Right ventricle myocardium inferior (tissue), 1 donor: ENCODE measurements at regions not wholly inside any gene's neighbourhood (a gene's known extent, or its start where the extent isn't known, plus 50 kb on each side); places are given as distances from the start of the nearest gene placed in this dataset. TPM values are rescaled to one million over a fixed set of nuclear protein-coding genes. Genes with fewer than 3 reads are reported as not detected.
A peak's percentile ranks its signal among the peaks of the same experiment; 100 is the strongest.
"Not testable (repeated sequence)": the region's sequence is repeated elsewhere in the genome, so short reads cannot be mapped to it uniquely, and the experiment has no call there.

Source experiments
- ATAC-seq: fragments of 200-7000 bp; cut with Tn5 transposase; one replicate; pipeline ENCODE4 v1.9.1; 2020; ENCODE audit warnings: mild to moderate bottlenecking, moderate library complexity
- DNase-seq: peaks from one replicate; pipeline ENCODE4 v3.0.0; 2021; ENCODE audit errors: missing footprints
- intact Hi-C: fragments of 100-400 bp; cut with DNase I; formaldehyde crosslinking; loops from one replicate; pipeline ENCODE4 v1.11.0; 2022
- microRNA-seq: library from miRNA; unstranded; fragments of <30 nt; microRNA quantifications from one replicate; pipeline ENCODE4 v1.2.0, GENCODE V29; 2020
- donor health status: DM: no; HTN: yes; CAD: no; lungs with severe emphysema.

DNA sequence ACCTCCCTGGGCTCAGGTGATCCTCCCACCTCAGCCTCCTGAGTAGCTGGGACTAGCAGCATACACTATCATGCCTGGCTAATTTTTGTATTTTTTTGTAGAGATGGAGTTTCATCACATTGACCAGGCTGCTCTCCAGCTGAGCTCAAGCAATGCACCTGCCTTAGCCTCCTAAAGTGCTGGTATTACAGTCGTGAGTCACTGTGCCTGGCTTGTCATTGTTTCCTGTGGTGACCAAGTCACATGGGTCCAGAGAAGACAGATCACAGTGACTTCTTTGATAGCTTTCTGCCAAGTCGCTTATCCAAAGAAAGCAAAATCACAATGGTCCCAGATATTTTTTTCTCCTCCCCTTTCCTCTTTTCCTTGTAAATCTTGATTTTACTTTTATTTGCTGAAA is 96.7 kb upstream of the NBPF11 start:
- DNase-seq, ATAC-seq, intact Hi-C loops: not testable (repeated sequence)

DNA sequence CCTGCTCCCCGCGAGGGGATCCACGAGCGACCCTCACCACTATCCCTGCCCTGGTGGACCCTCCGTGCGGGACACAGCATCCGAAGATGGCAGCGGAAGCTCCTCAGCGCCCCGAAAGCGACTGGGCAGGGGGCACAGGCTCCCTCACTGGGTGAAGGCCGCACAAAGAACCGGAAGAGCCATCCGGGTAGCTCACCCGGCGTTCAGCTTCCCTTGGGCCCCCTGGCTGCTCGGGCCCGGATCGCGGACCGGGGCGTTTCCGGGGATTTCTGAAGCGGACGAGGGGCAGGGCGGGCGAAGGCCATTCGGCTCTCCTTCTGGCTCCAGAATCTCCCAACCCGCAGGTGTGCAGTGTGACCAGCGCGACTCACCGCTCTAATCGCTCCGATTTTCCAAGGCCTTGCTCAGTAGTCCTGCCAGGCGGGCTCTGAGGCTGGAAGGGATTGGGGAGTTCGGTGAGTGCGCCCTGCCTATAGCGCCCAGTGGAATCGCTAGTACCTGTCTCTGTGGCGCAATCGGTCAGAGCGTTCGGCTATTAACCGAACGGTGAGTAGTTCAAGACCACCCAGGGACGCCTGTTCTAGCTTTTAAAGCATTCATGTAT is 94.3 kb upstream of the NBPF11 start:
- intact Hi-C loops, ATAC-seq, DNase-seq: not testable (repeated sequence)

DNA sequence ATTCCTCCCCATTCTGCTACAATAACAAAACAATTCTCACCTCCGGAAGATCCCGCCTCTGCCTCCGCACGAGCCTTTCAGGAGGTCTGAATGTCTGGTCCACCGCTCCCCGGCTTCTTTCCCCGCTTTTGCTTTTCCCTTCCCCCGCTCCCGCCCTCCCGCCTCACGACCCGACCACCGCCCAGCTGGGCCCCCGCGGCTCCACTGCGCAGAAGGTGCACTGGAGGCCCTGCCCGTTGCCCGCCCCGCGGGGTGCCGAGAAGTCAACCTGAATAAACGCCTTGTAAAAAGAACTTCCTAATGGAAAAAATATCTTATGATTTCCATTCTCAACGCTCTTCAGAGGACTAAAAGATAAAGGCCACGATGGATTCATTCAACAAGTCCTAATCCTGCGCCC is 93.8 kb upstream of the NBPF11 start:
- DNase-seq, intact Hi-C loops, ATAC-seq: not testable (repeated sequence)

DNA sequence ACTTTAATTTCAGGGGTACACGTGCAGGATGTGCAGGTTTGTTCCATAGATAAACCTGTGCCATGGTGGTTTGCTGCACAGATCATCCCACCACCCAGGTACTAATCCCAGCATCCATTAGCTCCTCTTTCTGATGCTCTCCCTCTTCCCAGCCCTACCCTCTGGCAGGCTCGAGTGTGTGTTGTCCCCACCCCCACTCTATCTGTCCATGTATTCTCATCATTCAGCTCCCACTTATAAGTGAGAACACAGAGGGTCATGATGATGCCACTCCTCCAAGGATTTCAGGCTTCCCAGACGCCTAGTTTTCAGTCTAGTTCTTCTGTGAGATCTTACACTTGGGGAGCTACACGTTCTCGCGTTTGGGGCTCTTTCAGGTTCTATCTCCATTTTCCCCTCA is 93.4 kb upstream of the NBPF11 start:
- intact Hi-C loops, DNase-seq: not testable (repeated sequence)
- ATAC-seq, result peak; percentile 60

DNA sequence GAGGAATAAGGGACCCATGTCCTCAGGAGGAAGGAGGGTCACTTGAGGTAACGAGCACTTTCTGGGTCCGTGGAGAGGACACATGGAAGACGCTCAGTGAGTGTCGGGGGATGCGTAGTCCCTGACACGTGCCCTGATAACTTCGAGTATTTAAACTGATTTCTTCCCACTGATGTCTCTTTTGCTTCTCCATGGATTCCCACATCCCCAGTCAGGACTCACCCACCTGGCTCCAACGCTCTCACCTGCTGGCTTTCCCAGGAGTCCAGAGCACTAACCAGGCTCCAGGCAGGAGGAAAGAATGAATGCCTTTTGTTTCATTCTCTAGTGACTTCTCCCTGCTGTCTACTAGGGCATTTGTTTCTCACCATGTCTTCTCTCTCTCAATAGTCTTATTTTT is 81.2 kb upstream of the NBPF11 start:
- intact Hi-C loops, DNase-seq, ATAC-seq: not testable (repeated sequence)

DNA sequence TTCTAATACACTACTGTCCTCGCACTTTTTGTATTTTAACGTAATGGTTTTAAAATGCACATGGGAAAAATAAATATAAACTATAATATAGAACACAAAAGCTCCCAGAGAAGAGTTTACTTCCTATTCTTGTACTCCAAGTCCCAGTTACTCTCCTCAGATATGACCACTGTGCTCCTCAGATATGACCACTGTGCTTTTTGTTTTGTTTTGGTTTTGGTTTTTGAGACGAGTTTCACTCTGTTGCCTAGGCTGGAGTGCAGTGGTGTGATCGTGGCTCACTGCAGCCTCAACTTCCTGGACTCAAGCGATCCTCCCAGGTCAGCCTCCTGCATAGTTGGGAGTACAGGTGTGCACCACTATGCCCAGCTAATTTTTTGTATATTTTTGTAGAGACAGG is 76.8 kb upstream of the NBPF11 start:
- ATAC-seq, DNase-seq, intact Hi-C loops: not testable (repeated sequence)

DNA sequence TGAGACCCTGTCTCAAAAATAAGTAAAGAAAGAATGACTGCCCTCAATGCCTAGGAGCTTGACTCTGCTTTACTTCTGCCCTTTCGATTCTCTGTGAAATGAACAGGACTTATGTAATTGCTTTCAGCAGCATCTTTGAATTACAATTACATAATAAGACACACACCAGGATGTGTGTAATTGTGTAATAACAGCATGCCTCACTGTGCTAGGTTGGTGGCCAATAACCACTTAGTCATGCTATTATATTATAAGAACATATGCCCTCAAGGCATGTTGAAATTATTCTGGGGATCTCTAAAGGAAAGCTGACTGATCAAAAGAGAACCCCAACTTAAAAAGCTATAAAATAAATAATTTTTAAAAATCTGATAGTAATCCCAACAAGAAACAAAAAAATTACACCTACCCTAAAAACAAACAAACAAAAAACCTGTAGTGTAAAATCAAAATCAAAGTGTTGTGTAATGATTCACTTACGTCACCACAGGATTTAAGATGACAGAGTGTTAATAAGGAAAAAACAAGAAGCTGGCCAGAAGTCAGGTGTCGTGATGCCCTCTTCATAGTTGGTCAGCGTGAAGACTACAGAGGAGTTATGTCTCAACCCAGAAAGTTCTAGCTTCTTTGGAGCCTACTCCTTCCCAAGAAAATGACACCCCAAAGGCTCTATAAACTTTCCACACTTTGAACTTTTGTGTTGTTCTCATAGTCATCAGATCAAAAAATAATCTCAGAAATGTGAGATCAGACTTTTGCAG is 70.5 kb upstream of the NBPF11 start:
- ATAC-seq, intact Hi-C loops, DNase-seq: not testable (repeated sequence)

DNA sequence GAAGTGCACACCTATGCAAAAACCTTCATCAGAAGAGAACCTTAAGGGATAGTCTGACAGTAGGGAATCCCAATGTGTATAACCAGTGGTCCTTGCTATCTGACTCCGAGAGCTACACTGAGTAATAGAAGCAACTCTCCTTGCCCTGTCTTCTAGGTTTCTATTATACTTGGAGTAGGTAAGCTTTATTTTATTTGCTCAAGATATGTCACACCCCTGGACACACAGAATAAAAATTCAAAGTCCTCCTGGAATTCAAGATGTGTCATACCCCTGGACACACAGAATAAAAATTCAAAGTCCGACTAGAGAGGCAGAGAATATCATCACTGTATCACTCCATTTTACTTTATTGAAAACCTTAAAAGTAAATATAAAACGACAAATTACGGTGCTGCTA is 69.5 kb upstream of the NBPF11 start:
- intact Hi-C loops, DNase-seq, ATAC-seq: not testable (repeated sequence)

DNA sequence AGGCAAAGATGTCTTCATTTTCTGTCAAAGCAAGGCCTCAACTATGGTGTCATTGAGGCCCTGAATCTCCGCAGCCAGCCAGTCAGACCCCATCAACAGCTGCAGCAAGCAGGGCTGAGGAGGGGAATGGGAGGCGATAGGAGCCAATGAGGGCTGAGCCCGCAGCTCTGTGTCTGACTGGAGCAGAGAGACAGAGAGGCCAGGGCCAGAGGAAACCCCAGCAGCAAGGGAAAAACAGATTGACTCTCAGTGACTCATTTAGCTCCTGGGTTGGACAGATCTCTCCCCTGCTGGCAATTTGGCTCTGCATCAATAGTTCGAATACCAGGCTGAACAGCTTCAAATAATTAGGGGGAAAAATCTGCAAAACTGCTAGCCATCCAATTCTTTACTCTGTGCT is 67.1 kb upstream of the NBPF11 start:
- DNase-seq, ATAC-seq, intact Hi-C loops: not testable (repeated sequence)

DNA sequence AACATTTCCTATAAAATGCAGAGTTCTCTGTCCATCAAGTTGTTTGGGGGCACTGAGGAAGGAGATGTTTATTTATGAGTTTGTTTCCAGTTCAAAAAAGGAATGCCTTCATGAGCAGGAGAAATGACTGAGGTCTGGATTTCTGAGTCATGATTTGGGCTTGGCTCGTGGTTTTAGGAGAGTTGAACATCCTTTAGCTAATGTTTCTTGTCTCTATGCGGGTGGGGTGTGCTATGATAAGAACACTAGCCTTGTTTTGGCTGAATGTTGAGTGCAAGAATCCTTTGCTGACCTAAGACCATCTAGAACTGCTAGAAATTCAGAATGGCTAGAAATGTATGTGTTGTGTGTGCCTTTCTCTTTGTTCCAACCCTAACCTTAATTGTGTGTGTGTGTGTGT is 59.1 kb upstream of the NBPF11 start:
- DNase-seq, ATAC-seq, intact Hi-C loops: not testable (repeated sequence)

DNA sequence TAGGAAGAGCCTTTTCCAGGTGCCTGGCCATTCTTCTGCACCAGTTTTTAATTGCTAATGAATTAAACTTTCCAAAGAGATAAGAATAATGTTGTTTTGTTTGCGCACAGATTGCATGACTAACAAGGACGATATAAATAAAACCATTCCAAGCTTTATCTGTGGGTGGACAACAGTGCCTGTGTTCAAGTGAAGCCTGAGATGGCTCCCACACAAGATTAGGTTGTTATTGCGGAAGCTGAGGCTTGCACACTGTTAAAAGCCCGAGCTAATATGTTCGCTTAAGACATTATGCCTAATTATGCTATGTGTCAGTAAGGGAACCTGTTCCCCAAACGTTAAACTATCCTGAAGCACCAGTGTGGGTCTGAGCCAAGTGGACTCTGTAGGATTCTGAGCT is 58.5 kb upstream of the NBPF11 start:
- intact Hi-C loops, DNase-seq, ATAC-seq: not testable (repeated sequence)

DNA sequence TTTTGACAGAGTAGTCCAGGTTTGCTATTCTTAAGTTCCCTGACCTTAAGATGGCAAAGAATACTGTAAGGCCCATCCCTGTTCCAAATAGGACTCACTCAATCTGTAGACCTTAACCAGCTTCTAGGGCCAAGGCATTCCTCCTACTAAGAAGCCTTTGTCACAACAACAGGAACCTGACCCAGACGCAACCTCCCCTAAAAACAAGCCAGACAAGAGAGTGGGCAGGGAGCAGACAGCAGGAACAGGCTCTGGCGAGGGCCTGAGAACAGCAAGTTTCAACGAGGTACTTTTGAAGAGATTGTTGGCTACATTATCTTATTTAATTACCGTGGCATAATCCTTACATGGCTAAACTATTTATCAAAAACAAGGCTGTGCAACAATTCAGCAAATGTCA is 58.1 kb upstream of the NBPF11 start:
- intact Hi-C loops, ATAC-seq, DNase-seq: not testable (repeated sequence)

DNA sequence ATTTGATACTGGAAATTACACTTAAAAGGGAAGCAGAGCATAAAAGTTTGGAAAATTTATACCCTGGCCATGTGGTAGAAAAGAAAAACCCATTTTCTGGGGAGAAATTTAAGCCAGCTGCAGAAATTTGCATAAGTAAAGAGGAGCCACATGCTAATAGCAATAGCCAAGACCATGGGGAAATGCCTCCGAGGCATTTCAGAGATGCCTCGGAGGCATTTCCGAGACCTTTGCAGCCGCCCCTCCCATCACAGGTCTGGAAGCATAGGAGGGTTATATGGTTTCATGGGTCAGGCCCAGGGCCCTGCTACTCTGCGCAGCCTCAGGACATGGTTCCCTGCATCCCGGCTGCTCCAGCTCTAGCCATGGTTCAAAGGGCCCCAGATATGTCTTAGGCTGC is 49.9 kb upstream of the NBPF11 start:
- ATAC-seq, intact Hi-C loops: not testable (repeated sequence)

More for the DNA sequence above, 49.9 kb upstream of the NBPF11 start:
- DNase-seq, result not testable (repeated sequence)

Small RNAs in the stretch of these regions (microRNA-seq; reads per million reads assigned to microRNA genes)
- not detected for gene MIR5087
- gene MIR6077, result not detected
